AG08395 (cell line): ENCODE measurements at regions not wholly inside any gene's neighbourhood (a gene's known extent, or its start where the extent isn't known, plus 50 kb on each side); places are given as distances from the start of the nearest gene placed in this dataset.
A peak's percentile ranks its signal among the peaks of the same experiment; 100 is the strongest.
"Not testable (repeated sequence)": the region's sequence is repeated elsewhere in the genome, so short reads cannot be mapped to it uniquely, and the experiment has no call there.

Source experiments
- DNase-seq: peaks from one replicate; pipeline ENCODE4 v3.0.0; 2012; ENCODE audit warnings: mixed read lengths, low spot score

DNA sequence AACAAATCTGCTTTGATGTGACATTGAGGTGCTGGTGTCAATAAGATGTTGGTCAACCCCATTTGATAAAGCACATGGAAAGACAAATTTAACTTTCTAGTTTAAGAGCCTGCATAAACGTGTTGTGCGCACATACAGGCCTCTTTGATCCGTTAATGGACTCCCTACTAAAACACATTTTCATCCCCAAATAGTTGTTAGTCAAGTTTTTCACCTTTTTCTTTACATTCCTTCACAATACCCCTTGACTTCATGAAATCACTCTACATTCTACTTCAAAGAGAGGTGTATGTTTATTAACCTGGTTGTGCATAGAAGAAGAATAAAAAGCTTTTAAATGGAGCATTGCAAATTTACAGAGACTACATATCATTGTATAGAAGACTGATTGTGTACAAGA is 180.3 kb downstream of the HDGFL1 start:
- DNase-seq: no peak

DNA sequence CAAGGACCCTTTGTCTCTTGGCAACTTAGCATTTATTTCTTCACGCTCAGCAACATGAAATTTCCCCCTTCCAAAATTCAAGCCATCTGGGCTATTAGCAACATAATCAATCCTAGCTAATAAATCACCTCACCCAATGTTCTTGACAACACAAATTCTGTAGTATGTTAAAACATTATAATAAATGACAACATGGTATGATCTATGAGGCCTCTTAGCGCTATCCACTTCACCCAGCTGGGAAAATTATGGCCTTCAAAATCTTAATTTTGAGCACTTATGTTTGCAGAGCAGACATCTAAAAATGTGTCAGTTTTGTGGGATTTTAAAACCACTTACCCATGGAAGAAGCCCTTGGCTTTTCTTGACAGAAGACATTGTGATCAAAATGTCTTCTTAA is 181.9 kb downstream of the HDGFL1 start:
- DNase-seq: no peak

DNA sequence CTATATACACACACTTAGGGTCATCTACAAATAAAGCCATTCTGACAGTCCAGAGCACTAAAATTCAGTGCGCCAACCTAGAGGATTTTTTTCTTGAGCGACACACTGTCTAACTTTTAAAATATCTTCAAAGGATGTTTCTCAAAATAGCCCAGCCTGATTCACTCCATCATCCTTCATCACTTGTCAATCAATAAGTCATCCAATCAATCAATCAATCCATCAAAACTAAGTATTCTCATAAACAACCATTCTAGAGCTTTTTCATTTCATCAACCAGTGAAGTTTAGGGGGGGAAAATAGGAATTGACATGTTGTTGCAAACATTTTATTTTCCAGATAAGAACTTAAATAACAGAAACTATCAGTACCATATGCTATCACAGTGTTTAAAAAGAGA is 183.2 kb downstream of the HDGFL1 start:
- no peak for DNase-seq

DNA sequence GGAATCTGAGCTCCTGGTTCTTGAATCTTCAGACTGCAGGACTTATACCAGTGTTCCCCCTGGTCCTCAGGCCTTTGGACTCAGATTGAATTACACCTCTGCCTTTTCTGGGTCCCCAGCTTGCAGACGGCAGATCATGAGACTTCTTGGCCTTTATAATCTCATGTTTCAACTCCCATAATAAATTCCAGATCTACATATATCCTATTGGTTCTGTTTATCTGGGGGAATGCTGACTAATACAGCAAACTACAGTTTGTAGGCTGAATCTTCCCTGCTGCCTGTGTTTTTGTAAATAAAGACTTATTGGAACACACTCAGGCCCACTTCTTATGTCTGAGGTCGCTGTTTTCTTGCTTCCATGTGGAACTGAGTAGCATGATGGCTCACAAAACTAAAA is 184.7 kb downstream of the HDGFL1 start:
- no peak for DNase-seq

DNA sequence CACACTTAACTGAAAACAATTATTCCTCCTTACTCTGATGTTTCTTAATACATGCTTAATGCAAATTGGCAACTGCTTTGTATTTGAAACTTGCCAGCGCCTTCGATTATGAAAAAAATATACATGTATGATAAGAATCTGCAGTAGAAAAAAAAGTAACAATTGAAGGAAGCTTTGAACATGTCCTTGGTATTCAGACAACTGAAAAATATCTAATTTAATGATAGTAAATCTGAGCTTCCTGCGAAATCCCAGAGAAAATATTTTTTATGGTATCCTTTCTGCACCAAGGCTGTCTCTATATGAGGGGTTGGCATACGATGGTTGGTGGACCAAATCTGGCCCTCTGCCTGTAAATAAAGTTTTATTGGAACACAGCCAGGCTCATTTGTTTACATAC is 186.2 kb downstream of the HDGFL1 start:
- DNase-seq: no peak

DNA sequence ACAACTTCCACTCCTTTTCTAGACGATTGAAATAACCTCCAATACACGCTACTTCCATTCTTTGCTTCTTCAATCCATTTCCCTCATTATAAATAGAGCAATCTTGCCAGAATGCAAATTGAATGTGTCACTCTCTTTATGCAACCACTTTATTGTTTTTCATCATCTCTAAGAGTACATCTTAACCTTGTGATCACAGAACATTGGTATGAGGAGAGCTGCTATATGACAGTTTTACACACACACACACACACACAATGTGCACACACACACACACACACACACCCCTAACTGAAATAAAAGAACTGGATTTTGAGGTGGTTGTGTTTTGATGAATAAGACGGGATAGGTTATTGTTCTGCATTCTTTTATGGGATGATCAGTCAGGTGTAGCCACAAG is 187.0 kb downstream of the HDGFL1 start:
- no peak for DNase-seq

DNA sequence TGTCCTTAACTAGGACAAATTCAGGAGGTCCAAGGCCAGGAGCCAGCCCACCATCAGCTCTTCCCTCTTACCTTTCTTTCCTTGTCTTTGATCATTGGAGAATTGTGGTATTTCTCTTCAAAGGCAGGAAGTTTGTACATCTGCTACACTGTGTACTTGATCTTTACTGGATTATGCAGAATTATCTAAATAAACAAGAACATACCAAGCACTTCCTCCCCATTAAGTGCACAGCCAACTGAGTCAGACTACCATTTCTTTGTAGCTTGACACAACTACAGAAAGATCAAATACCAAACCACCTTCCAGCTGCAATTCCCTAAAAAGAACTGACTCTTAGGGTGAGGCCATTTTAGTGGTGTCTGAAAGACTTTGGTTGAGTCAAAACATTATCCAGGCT is 195.1 kb downstream of the HDGFL1 start:
- DNase-seq: no peak

DNA sequence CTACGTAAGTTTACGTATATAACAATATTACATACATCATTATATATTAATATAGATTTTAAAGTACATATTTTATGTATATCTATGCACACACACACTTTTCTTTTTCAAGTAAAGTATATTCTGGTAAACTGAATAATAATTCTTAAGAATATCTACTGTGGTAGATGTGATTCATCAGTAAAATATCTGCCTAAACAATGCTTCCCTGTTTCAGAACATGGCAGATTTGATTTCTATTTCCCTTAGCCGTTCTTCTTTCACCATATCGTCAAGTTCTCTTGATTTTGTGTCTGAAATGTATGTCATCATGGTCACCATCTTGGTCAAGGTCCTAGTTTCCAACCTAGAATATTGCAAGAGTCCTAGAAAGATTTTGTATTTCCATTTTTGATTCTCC is 195.6 kb downstream of the HDGFL1 start:
- DNase-seq: no peak

DNA sequence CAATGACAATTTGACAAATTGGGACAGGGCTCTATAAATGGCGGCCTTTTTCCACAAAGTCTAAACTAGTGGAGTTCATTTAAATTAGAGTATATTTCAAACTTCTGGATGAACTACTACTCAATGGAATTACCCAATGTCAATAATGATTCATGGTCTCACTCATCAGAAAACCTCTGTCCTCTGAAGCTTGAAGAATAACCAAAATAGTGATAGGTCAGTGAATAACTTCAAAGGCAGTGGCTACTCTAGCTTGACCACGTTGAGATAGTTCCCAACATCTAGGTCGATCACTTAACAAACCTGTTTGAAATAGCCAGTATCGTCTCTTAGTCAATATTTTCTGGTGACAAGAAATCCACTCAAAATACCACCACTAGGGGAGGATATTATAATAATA is 197.6 kb downstream of the HDGFL1 start:
- no peak for DNase-seq

DNA sequence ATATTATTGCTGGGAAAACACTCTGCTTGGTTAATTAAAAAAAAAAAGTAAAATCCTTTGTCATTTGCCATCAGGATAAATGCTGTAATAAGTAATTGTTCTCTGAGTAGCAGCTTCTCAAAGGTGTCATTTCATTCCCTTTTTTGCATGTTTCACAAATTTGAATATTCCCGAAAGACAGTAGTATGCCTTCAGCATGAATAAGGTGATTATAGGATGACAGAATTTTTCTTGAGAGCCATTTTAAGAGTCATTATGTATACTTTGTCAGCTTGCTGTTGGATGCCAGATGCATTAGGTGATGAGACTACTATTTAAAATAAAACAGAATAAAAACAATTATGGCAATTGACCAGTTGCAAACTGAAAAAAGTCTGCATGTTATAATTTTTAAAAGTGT is 200.7 kb downstream of the HDGFL1 start:
- no peak for DNase-seq

DNA sequence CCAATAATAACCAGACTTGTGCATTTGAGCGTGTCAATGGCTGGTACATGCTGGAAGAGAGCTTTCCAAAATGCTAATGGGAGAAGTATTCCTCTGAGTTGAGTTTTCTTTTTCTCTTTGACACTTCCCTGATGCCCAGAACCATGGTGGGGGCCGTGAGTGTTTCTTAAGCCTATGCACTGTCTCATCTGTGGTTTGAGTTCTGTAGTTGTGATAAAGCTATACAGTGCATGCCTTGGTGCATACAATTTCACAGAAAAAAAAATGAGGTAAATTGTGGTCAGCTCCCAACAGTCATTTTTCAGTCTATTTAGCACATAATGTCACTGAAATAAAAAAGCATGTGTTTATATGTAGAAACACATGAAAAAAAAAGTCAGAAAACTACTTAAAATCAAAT is 204.8 kb downstream of the HDGFL1 start:
- no peak for DNase-seq

DNA sequence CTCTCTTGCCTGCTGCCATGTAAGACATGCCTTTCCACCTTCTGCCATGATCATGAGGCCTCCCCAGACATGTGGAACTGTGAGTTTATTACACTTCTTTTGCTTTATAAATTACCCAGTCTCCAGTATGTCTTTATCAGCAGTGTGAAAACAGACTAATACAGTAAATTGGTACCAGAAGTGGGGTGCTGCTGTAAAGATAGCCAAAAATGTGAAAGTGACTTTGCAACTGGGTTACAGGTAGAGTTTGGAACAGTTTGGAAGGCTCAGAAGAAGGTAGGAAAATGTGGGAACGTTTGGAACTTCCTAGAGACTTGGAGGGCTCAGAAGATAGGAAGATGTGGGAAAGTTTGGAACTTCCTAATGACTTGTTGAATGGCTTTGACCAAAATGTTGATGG is 209.1 kb downstream of the HDGFL1 start:
- not testable (repeated sequence) for DNase-seq

DNA sequence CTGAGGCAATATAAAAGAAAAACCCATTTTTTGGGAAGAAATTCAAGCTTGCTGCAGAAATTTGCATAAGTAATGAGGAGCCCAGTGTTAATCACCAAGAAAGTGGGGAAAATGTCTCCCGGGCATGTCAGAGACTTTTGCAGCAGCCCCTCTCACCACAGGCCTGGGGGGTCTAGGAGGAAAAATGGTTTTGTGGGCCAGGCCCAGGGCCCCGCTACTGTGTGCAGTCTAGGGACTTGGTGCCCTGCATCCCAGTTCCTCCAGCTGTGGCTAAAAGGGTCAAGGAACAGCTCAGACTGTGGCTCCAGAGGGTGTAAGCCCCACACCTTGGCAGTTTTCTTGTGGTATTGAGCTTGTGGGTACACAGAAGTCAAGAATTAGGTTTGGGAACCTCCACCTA is 209.7 kb downstream of the HDGFL1 start:
- DNase-seq: no peak

DNA sequence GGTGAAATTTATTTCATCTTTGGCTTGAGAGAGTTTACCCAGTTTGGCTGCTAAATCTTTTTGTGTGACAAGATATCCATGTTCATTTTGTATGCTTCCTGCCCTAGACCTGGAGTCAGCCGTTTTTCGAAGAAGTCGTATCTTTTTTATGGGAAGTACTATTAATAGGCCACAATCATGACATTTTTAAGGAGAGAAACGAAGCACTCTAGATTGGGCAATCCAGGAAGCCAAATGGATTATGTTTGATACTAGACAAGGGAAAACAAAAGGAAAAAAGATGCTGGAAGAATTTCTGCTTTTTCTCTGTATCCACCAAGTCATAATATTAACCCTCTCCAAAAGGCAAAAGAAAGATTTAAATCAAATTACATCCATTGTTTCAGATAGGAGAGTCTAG is 214.6 kb downstream of the HDGFL1 start:
- no peak for DNase-seq

DNA sequence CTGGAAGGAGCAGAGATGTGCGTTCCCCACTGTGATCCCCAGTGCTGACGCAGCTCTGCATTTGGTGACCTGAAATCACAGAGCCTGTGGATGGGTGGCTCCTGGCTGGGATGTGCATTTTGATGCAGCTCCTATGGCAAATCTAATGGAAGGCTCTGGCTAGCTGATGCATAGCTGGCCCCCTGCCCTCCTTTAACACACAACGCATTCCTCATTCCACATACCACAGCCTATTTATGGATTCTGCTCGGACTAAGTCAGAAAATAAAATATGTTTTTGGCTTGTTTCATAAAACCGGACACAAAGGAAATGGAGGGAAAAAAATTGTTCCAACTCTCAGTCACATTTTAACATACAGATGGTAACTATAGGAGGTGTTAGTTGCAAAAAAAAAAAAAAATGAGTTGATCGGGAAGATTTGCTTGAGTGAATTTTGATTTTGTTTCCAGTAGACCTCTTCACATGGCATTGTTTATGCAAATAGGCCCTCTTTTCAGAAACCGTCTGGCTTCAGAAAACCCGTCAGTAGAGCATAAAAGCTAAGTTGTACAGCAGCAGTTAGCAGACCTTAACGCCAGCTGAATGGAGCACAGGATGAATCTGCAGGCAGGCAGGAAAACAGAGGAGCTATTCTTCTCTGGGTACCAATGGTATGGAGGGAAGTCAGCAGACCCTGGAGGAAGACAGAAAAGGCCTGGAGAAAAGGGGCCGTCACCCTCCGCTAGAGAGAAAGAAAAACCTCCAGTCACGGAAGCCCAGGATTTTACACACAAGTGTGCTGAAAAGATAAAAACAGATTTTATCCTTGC is 215.4 kb downstream of the HDGFL1 start:
- DNase-seq: no peak

DNA sequence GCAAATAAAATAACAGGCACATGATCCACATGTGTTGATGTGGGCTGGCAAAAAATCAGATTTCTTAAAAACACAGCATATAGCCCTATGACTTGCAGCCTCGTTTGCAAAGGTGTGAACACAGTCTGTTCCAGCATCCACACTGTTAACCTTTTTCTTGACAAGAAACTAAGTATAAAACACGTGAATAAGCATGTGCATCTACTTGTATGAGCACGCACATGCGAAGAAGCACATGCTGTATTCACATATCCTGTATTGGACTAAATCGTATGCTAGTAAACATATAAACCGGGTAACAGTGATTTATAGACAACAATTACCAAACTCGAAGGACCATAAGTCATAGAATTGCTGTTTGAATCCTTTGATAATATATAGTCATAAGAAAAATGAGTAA is 218.7 kb downstream of the HDGFL1 start:
- no peak for DNase-seq

DNA sequence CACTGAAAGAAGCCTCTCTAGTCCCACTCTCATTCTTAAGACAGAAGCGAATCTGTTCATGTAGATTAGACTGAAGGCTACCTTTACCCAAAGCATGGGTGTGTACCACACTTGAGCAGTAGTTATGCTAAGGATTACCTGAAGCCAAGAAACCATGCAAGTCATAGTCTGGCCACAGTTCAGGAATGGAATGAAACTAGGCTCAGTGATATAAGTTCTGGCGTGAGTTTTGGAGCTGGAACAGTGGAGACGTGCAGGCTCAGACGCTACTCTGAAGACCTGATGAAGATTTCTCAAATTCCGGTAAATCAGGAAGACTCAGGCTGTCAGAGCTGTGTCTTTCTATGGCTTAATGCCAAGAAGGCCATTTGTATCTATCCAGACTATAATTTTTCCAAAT is 219.9 kb downstream of the HDGFL1 start:
- DNase-seq: no peak

DNA sequence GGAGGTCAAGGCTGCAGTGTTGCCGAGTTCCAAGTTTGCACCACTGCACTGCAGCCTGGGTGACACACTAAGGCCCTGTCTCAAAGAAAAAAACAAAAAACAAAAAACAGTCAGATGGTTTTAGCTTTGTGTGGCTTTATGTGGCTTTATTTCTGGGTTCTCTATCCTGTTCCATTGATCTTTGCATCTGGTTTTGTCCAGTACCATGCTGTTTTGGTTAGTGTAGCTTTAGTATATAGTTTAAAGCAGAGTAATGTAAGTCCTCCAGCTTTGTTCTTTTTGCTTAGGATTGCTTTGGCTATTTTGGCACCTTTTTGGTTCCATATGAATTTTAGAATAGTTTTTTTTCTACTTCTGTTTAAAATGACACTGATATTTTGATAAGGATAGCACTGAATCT is 225.5 kb downstream of the HDGFL1 start:
- DNase-seq: no peak

DNA sequence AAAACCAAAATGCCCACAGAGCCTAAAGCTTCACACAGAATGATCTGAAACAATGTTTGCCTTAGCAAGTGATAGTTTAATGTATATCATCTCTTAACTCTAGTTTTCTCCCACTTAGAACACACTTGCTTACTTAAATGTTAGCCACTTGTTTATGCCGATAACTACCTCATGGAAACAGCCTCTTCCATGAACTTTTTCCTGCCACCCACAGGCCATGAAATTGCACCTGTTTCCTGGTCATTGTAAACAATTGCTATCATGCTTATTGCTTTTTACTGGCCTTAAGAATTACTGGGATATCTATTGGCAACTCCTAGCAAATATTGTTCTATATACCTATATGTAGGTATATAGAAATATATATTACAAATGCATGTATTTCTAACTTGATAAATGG is 231.1 kb downstream of the HDGFL1 start:
- no peak for DNase-seq

DNA sequence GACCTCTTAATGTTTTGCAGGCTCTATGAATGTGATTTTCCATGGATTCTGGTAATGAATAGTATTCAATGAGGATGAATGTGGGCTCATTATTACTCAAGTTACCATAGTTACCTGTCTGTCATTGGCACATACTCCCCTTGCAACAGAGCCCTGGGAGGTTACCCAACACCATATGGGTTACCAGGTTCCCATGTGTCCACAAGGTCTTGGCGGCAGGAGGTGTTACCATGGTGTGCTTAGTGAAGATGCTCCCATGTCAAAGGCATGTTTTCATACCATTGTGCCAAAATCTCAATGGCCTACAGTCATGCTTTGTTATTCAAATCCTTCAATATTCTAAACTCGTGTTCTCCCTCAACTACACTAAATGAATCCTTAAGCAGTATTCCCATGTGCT is 232.5 kb downstream of the HDGFL1 start:
- DNase-seq: no peak

DNA sequence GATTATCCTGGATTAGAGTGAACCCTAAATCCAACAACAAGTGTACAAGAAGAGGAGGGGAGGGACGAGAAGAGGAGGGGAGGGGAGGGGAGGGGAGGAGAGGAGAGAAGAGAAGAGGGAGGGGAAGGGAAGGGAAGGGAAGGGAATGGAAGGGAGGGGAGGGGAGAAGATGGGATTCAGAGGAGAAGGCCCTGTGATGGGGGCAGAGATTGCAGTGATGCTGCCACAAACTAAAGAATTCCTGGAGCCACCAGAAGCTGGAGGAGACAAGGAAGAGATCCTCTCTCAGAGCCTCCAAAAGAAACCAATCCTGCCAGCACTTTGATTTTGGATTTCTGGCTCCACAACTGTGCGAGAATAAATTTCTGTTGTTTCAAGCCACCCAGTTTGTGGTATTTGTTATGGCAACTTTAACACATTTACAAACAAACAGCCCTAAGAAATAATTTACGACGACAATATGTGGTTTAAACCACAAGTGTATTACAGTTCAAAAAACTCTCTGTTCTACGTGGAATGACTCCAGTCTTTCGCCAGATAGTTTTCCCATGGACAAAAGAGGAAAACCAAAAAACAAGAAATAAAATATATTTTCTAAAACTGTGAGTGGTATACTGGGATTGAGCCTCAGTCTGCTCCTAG is 235.4 kb downstream of the HDGFL1 start:
- peak; percentile 29 for DNase-seq

DNA sequence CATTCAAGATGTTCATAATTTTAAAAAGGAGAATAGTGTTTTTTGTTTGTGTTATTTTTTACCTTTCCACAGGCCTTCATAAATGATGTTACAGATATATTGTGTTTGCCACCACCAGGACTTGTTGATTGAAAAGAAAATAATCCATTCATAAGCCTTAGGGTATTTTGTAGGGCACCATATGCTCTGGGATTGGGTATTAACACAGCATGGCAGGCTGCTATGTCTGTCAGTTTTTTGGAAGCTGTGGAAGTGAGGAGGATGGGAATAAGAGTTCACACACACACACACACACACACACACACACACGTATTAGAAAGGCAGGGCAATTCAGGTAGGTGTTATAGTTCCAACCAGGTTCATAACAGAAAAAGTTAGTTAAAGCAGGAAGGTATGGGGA is 237.9 kb downstream of the HDGFL1 start:
- DNase-seq: no peak

DNA sequence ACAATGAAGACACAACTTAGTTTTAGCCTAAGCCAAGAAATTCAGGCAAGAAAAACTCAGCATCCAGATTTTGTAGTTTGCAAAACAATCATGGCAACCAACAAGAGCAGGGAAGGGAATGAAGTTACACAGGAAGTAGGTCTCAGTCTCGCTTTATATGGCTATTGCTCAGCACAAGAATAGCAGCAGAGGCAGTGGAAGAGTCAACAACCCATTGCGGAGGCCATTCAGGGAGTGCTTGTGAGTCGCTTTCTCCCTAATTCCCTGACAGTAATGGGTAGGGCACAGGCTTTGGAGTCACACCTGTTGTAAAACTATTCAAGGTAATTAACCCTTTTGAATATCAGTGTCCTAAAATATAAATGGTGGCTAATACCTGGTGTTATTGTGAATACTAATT is 238.5 kb downstream of the HDGFL1 start:
- no peak for DNase-seq

DNA sequence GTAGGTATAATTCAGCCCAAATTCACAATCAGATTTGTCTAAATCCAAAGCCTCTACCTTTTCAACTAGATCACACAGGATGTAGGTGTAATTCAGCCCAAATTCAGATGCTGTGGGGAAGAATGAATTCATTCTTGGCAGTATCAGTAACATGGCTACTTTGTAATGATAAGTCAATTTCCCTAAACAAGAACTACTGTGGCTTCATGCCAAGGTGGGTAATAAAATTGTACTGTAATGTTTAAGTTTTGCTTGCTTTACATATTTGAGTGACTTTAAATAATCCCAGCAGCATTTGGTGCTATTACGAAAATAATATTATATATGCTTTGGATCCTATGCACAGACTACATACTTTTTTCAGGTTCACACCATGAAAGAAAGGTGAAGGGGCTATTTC is 239.1 kb downstream of the HDGFL1 start:
- DNase-seq: no peak
